Bronchial epithelial cell (primary cell): ENCODE measurements at regions not wholly inside any gene's neighbourhood (a gene's known extent, or its start where the extent isn't known, plus 50 kb on each side); places are given as distances from the start of the nearest gene placed in this dataset.

Source experiments
- DNase-seq: peaks from one replicate; pipeline ENCODE4 v3.0.0-alpha.2; 2010; ENCODE audit warnings: low read depth
- FAIRE-seq: peaks from 2 replicates; lab custom pipeline; 2011; peaks lifted over from hg19 to GRCh38; lab: Jason Lieb, UNC
- H3K27me3 ChIP-seq: 2 replicates; pipeline ENCODE4 v1.5.1; 2011; ENCODE audit warnings: low read length; ENCODE audit not compliant: control insufficient read depth, insufficient read depth
- H3K36me3 ChIP-seq: 2 replicates; pipeline ENCODE4 v1.5.1; 2011; ENCODE audit warnings: low read length; ENCODE audit not compliant: control insufficient read depth, insufficient read depth
- H3K4me3 ChIP-seq: 2 replicates; pipeline ENCODE4 v1.5.1; 2011; ENCODE audit warnings: mild to moderate bottlenecking, low read depth, low read length, control low read depth
- CTCF ChIP-seq: IDR thresholded peaks from 2 replicates; pipeline ENCODE4 v1.5.1; 2011; ENCODE audit warnings: mild to moderate bottlenecking, moderate library complexity, low read length, control low read depth, inconsistent platforms; ENCODE audit not compliant: insufficient read depth, severe bottlenecking

- Histone ChIP-seq H3K36me3 (no peaks in the 10 kb centered on the region), H3K27me3 (no peaks in the 10 kb centered on the region), H3K4me3 (no peak overlapping the region)
- DNase-seq (peak; percentile 63), FAIRE-seq (no peak)
- TF ChIP-seq CTCF = no peak
Observed at GRCh38 chr4:74540193-74540592, 95.3 kb downstream of the AREG start.

GRCh38 chr4:74541667-74542066, 96.7 kb downstream of the AREG start:
- H3K4me3 ChIP-seq = no peak overlapping the region
- no peaks in the 10 kb centered on the region for H3K36me3 ChIP-seq
- no peak for TF ChIP-seq CTCF
- H3K27me3 ChIP-seq = no peaks in the 10 kb centered on the region
- FAIRE-seq (peak; percentile 23), DNase-seq (no peak)

GRCh38 chr4:74543231-74543781, 98.4 kb downstream of the AREG start:
- Histone ChIP-seq H3K4me3 (no peak overlapping the region), H3K36me3 (no peaks in the 10 kb centered on the region), H3K27me3 (no peaks in the 10 kb centered on the region)
- DNase-seq (no peak), FAIRE-seq (no peak)
- TF ChIP-seq CTCF = no peak

GRCh38 chr4:74543983-74544382, 99.0 kb downstream of the AREG start:
- H3K36me3 ChIP-seq = no peaks in the 10 kb centered on the region
- DNase-seq (peak; percentile 77), FAIRE-seq (peak; percentile 93)
- H3K4me3 ChIP-seq = peak overlapping the region; percentile 15
- no peak for TF ChIP-seq CTCF
- H3K27me3 ChIP-seq = no peaks in the 10 kb centered on the region

GRCh38 chr4:74544655-74545361, 99.9 kb downstream of the AREG start:
- no peak for TF ChIP-seq CTCF
- peak; percentile 59 for DNase-seq
- no peaks in the 10 kb centered on the region for H3K36me3 ChIP-seq
- peak overlapping the region; percentile 15 for H3K4me3 ChIP-seq
- H3K27me3 ChIP-seq = no peaks in the 10 kb centered on the region
- no peak for FAIRE-seq
